ENCODE measurements at regions not wholly inside any gene's neighbourhood (a gene's known extent, or its start where the extent isn't known, plus 50 kb on each side); places are given as distances from the start of the nearest gene placed in this dataset.
"Not testable (repeated sequence)": the region's sequence is repeated elsewhere in the genome, so short reads cannot be mapped to it uniquely, and the experiment has no call there.

DNA sequence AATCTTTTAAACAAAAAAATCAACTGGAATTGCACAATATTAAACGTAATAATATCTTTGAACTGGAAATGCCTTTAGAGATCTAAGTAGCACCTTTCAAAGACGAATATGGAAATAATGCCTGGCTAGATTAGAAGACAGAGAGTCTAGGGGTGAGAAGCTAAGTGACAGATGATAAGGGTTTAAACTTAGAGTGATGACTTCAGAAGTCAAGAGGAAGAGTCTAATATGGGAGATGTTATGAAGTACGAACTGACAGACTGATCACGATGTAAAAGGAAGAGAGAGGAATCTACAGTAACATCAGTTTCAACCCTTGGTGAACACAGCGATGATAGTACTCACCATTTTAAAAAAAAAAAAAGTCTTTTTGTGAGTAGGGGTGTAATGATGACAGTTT lies 57.9 kb downstream of the HINT1 start:
- H3K36me3 ChIP-seq (ENCODE audit: insufficient read depth, low read length) = no peaks in the 10 kb centered on the region
- H2AFZ ChIP-seq (ENCODE audit: low read length) = no peak overlapping the region
- H3K9me3 ChIP-seq (ENCODE audit: low read length) = no peaks in the 10 kb centered on the region
- H3K27me3 ChIP-seq (ENCODE audit: low read length) = no peaks in the 10 kb centered on the region
- H3K27ac ChIP-seq (ENCODE audit: low read length) = no peak overlapping the region
- no peak overlapping the region for H3K9ac ChIP-seq (ENCODE audit: low read length)
- DNase-seq = no peak
- no peaks in the 10 kb centered on the region for H4K20me1 ChIP-seq (ENCODE audit: insufficient read depth, low read depth, low read length)
- no peaks in the 10 kb centered on the region for H3K9me2 ChIP-seq (replicated peaks; ENCODE audit: insufficient read depth, low read length)
- no peaks in the 10 kb centered on the region for H3K4me1 ChIP-seq (ENCODE audit: low read length)
- H3K79me2 ChIP-seq (ENCODE audit: low read length) = no peaks in the 10 kb centered on the region
- H3K4me2 ChIP-seq (ENCODE audit: low read depth, low read length, poor library complexity, severe bottlenecking) = peak overlapping the region; percentile 17
- H3K4me3 ChIP-seq (ENCODE audit: low read length) = no peak overlapping the region

- Histone ChIP-seq H3K79me2 (ENCODE audit: low read length) (no peaks in the 10 kb centered on the region), H3K4me2 (ENCODE audit: low read depth, low read length, poor library complexity, severe bottlenecking) (no peak overlapping the region), H3K27me3 (ENCODE audit: low read length) (no peaks in the 10 kb centered on the region), H3K36me3 (ENCODE audit: insufficient read depth, low read length) (no peaks in the 10 kb centered on the region), H3K4me1 (ENCODE audit: low read length) (no peaks in the 10 kb centered on the region), H3K9me2 (replicated peaks; ENCODE audit: insufficient read depth, low read length) (no peaks in the 10 kb centered on the region), H3K4me3 (ENCODE audit: low read length) (no peak overlapping the region), H2AFZ (ENCODE audit: low read length) (no peak overlapping the region), H3K9me3 (ENCODE audit: low read length) (no peaks in the 10 kb centered on the region), H3K9ac (ENCODE audit: low read length) (no peak overlapping the region), H3K27ac (ENCODE audit: low read length) (no peak overlapping the region), H4K20me1 (ENCODE audit: insufficient read depth, low read depth, low read length) (no peaks in the 10 kb centered on the region)
- no peak for DNase-seq
These were observed 60.8 kb downstream of the HINT1 start for GRCh38 chr5:131104169-131104808.

GRCh38 chr5:131096774-131097710 lies 68.0 kb downstream of the HINT1 start:
- Histone ChIP-seq H3K27ac (ENCODE audit: low read length) (no peak overlapping the region), H2AFZ (ENCODE audit: low read length) (no peak overlapping the region), H3K27me3 (ENCODE audit: low read length) (0 out of 2 replicates have a peak, but pooled peaks cover 2% of the 10 kb centered on the region), H4K20me1 (ENCODE audit: insufficient read depth, low read depth, low read length) (no peaks in the 10 kb centered on the region), H3K4me1 (ENCODE audit: low read length) (no peaks in the 10 kb centered on the region), H3K36me3 (ENCODE audit: insufficient read depth, low read length) (no peaks in the 10 kb centered on the region), H3K9ac (ENCODE audit: low read length) (no peak overlapping the region), H3K9me3 (ENCODE audit: low read length) (peaks cover 8% of the 10 kb centered on the region; the same call in 1 of the 2 replicates), H3K4me3 (ENCODE audit: low read length) (no peak overlapping the region), H3K79me2 (ENCODE audit: low read length) (no peaks in the 10 kb centered on the region), H3K4me2 (ENCODE audit: low read depth, low read length, poor library complexity, severe bottlenecking) (no peak overlapping the region), H3K9me2 (replicated peaks; ENCODE audit: insufficient read depth, low read length) (no peaks in the 10 kb centered on the region)
- DNase-seq = no peak

GRCh38 chr5:131095561-131095960 lies 69.5 kb downstream of the HINT1 start:
- not testable (repeated sequence) for H3K27me3 ChIP-seq (ENCODE audit: low read length); H3K4me2 ChIP-seq (ENCODE audit: low read depth, low read length, poor library complexity, severe bottlenecking); H3K79me2 ChIP-seq (ENCODE audit: low read length); H3K9ac ChIP-seq (ENCODE audit: low read length); H2AFZ ChIP-seq (ENCODE audit: low read length); H4K20me1 ChIP-seq (ENCODE audit: insufficient read depth, low read depth, low read length); H3K36me3 ChIP-seq (ENCODE audit: insufficient read depth, low read length); H3K27ac ChIP-seq (ENCODE audit: low read length); H3K4me3 ChIP-seq (ENCODE audit: low read length); H3K9me3 ChIP-seq (ENCODE audit: low read length); H3K4me1 ChIP-seq (ENCODE audit: low read length); DNase-seq; H3K9me2 ChIP-seq (replicated peaks; ENCODE audit: insufficient read depth, low read length)

GRCh38 chr5:131084436-131084835 lies 80.6 kb downstream of the HINT1 start:
- Histone ChIP-seq H3K36me3 (ENCODE audit: insufficient read depth, low read length) (no peaks in the 10 kb centered on the region), H3K4me2 (ENCODE audit: low read depth, low read length, poor library complexity, severe bottlenecking) (no peak overlapping the region), H3K4me3 (ENCODE audit: low read length) (no peak overlapping the region), H3K27me3 (ENCODE audit: low read length) (no peaks in the 10 kb centered on the region), H3K9ac (ENCODE audit: low read length) (no peak overlapping the region), H3K4me1 (ENCODE audit: low read length) (no peaks in the 10 kb centered on the region), H3K9me2 (replicated peaks; ENCODE audit: insufficient read depth, low read length) (no peaks in the 10 kb centered on the region), H3K9me3 (ENCODE audit: low read length) (no peaks in the 10 kb centered on the region), H4K20me1 (ENCODE audit: insufficient read depth, low read depth, low read length) (no peaks in the 10 kb centered on the region), H3K79me2 (ENCODE audit: low read length) (no peaks in the 10 kb centered on the region), H2AFZ (ENCODE audit: low read length) (no peak overlapping the region), H3K27ac (ENCODE audit: low read length) (no peak overlapping the region)
- no peak for DNase-seq

DNA sequence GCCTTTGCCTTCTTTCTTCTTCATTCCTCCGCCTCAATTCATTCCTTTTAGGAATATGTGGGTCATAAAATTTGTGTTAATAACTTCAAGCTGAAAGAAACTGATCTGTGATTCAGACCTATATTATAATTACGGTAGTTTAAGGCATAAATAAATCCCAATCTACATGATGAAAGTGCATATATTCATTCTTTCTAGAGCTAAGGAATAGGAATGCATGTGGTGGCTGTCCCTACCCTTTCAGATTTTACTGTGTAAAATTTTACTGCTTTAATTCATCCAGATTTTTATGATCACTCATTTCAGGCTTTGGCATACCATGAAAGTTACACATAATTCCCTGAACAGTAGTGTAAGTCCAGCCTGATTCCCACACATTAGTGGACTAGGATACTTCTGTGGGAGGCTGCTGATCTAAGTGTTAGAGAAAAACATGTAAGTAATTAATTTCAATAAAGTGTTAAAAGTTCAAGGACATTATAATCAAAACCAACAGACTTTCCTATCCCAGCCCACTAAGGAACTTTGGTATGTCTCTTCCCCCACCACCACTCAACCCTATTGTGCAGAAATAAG lies 83.1 kb downstream of the HINT1 start:
- Histone ChIP-seq H3K9me3 (ENCODE audit: low read length) (no peaks in the 10 kb centered on the region), H4K20me1 (ENCODE audit: insufficient read depth, low read depth, low read length) (no peaks in the 10 kb centered on the region), H3K27me3 (ENCODE audit: low read length) (no peaks in the 10 kb centered on the region), H2AFZ (ENCODE audit: low read length) (no peak overlapping the region), H3K79me2 (ENCODE audit: low read length) (no peaks in the 10 kb centered on the region), H3K27ac (ENCODE audit: low read length) (no peak overlapping the region), H3K9ac (ENCODE audit: low read length) (no peak overlapping the region), H3K36me3 (ENCODE audit: insufficient read depth, low read length) (no peaks in the 10 kb centered on the region), H3K4me1 (ENCODE audit: low read length) (no peaks in the 10 kb centered on the region), H3K4me2 (ENCODE audit: low read depth, low read length, poor library complexity, severe bottlenecking) (no peak overlapping the region), H3K4me3 (ENCODE audit: low read length) (no peak overlapping the region), H3K9me2 (replicated peaks; ENCODE audit: insufficient read depth, low read length) (no peaks in the 10 kb centered on the region)
- no peak for DNase-seq

DNA sequence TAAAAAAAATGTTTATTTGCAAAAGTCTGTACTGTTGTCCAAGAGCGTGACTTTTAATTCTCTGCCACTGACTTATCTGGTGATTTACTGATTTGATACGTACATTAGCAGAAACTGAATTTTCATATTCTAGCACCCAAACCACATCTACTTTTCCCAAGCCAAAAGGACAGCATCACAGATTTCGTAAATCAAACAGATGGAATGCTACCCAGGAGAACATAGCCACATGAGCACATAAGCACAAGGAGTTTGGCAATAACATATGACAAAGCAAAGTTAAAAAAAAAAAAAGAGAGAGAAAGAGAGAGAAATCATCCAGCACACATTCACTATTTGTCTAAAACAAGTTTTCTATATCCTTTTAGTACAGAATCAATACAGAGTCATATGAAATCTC lies 83.7 kb downstream of the HINT1 start:
- no peaks in the 10 kb centered on the region for H4K20me1 ChIP-seq (ENCODE audit: insufficient read depth, low read depth, low read length)
- no peak overlapping the region for H3K4me3 ChIP-seq (ENCODE audit: low read length)
- no peak overlapping the region for H3K4me2 ChIP-seq (ENCODE audit: low read depth, low read length, poor library complexity, severe bottlenecking)
- no peak for DNase-seq
- no peaks in the 10 kb centered on the region for H3K9me2 ChIP-seq (replicated peaks; ENCODE audit: insufficient read depth, low read length)
- no peaks in the 10 kb centered on the region for H3K79me2 ChIP-seq (ENCODE audit: low read length)
- no peak overlapping the region for H3K9ac ChIP-seq (ENCODE audit: low read length)
- no peaks in the 10 kb centered on the region for H3K36me3 ChIP-seq (ENCODE audit: insufficient read depth, low read length)
- no peaks in the 10 kb centered on the region for H3K9me3 ChIP-seq (ENCODE audit: low read length)
- no peaks in the 10 kb centered on the region for H3K4me1 ChIP-seq (ENCODE audit: low read length)
- no peaks in the 10 kb centered on the region for H3K27me3 ChIP-seq (ENCODE audit: low read length)
- H2AFZ ChIP-seq (ENCODE audit: low read length) = no peak overlapping the region
- H3K27ac ChIP-seq (ENCODE audit: low read length) = no peak overlapping the region

- Histone ChIP-seq H3K79me2 (ENCODE audit: low read length) (no peaks in the 10 kb centered on the region), H4K20me1 (ENCODE audit: insufficient read depth, low read depth, low read length) (no peaks in the 10 kb centered on the region), H3K9me3 (ENCODE audit: low read length) (no peaks in the 10 kb centered on the region), H3K27me3 (ENCODE audit: low read length) (no peaks in the 10 kb centered on the region), H3K9me2 (replicated peaks; ENCODE audit: insufficient read depth, low read length) (no peaks in the 10 kb centered on the region), H2AFZ (ENCODE audit: low read length) (no peak overlapping the region; the same call in 1 of the 2 replicates), H3K4me3 (ENCODE audit: low read length) (no peak overlapping the region), H3K36me3 (ENCODE audit: insufficient read depth, low read length) (no peaks in the 10 kb centered on the region), H3K9ac (ENCODE audit: low read length) (no peak overlapping the region), H3K4me1 (ENCODE audit: low read length) (no peaks in the 10 kb centered on the region), H3K27ac (ENCODE audit: low read length) (no peak overlapping the region), H3K4me2 (ENCODE audit: low read depth, low read length, poor library complexity, severe bottlenecking) (no peak overlapping the region)
- no peak for DNase-seq
These were observed 85.8 kb downstream of the HINT1 start for GRCh38 chr5:131079232-131079631.

Data from Karpas-422 (cell line).